MM.1S (cell line): ENCODE measurements at regions not wholly inside any gene's neighbourhood (a gene's known extent, or its start where the extent isn't known, plus 50 kb on each side); places are given as distances from the start of the nearest gene placed in this dataset.

Experiments used
- EZH2 ChIP-seq: fragments of 300-600 bp; sonication (generic); optimal IDR thresholded peaks from 2 replicates; pipeline ENCODE3; 2017; ENCODE audit warnings: low read depth, mild to moderate bottlenecking, antibody characterized with exemption, low read length, mixed read lengths
- TF ChIP-seq, protein P1 (sequence below): fragments of 300-600 bp; sonication (generic); IDR thresholded peaks from 2 replicates; pipeline ENCODE4 v1.5.1; 2016; ENCODE audit warnings: antibody characterized with exemption, low read length, mixed read lengths

DNA sequence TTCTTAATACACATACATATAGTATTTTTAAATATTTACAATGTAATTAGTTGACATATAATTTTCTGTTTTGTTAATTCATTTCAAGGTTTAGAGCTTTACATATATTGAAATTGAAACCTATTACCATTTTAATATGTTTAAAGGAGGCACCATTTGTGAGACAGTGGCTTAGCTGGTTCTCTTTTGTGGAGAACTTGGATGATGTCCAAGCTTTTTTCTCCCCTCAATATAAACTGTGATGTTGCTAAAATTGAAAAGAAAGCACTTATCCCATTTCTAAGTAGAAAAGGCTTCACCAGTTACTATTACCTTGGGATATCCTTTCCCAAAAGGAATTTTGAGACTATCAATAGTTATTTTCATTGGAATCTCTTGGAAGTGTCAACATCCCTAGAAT lies 707.2 kb downstream of the NTRK3 start:
- TF ChIP-seq, protein P1, sequence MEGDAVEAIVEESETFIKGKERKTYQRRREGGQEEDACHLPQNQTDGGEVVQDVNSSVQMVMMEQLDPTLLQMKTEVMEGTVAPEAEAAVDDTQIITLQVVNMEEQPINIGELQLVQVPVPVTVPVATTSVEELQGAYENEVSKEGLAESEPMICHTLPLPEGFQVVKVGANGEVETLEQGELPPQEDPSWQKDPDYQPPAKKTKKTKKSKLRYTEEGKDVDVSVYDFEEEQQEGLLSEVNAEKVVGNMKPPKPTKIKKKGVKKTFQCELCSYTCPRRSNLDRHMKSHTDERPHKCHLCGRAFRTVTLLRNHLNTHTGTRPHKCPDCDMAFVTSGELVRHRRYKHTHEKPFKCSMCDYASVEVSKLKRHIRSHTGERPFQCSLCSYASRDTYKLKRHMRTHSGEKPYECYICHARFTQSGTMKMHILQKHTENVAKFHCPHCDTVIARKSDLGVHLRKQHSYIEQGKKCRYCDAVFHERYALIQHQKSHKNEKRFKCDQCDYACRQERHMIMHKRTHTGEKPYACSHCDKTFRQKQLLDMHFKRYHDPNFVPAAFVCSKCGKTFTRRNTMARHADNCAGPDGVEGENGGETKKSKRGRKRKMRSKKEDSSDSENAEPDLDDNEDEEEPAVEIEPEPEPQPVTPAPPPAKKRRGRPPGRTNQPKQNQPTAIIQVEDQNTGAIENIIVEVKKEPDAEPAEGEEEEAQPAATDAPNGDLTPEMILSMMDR, result no peak
- TF ChIP-seq EZH2, result no peak
